Glutamatergic neuron (in vitro differentiated cells): ENCODE measurements at regions not wholly inside any gene's neighbourhood (a gene's known extent, or its start where the extent isn't known, plus 50 kb on each side); places are given as distances from the start of the nearest gene placed in this dataset.
"Not testable (repeated sequence)": the region's sequence is repeated elsewhere in the genome, so short reads cannot be mapped to it uniquely, and the experiment has no call there.

ENCODE experiments used
- DNase-seq: peaks from one replicate; pipeline ENCODE4 v3.0.0; 2022
- H3K27ac Mint-ChIP-seq: one replicate; pipeline ENCODE4 v1.8.0; 2020; ENCODE audit warnings: mild to moderate bottlenecking, mixed read lengths, inconsistent platforms; ENCODE audit not compliant: unreplicated experiment
- H3K27me3 Mint-ChIP-seq: one replicate; pipeline ENCODE4 v1.8.0; 2020; ENCODE audit warnings: mild to moderate bottlenecking, moderate library complexity, mixed read lengths, inconsistent platforms; ENCODE audit not compliant: unreplicated experiment
- H3K36me3 Mint-ChIP-seq: one replicate; pipeline ENCODE4 v1.8.0; 2020; ENCODE audit warnings: mild to moderate bottlenecking, mixed read lengths, inconsistent platforms; ENCODE audit not compliant: unreplicated experiment
- H3K4me1 Mint-ChIP-seq: one replicate; pipeline ENCODE4 v1.8.0; 2020; ENCODE audit warnings: mild to moderate bottlenecking, low read depth, mixed read lengths, inconsistent platforms; ENCODE audit not compliant: unreplicated experiment
- H3K4me3 Mint-ChIP-seq: one replicate; pipeline ENCODE4 v1.8.0; 2020; ENCODE audit warnings: mild to moderate bottlenecking, mixed read lengths, inconsistent platforms; ENCODE audit not compliant: unreplicated experiment
- H3K9me3 Mint-ChIP-seq: one replicate; pipeline ENCODE4 v1.8.0; 2020; ENCODE audit warnings: mild to moderate bottlenecking, moderate library complexity, mixed read lengths, inconsistent platforms; ENCODE audit not compliant: unreplicated experiment
- CTCF ChIP-seq: fragments of 200-600 bp; sonication (generic); IDR thresholded peaks from one replicate; pipeline ENCODE4 v1.5.0; 2021; ENCODE audit not compliant: partially characterized antibody, unreplicated experiment

- peaks cover 2% of the 10 kb centered on the region for H3K27me3 Mint-ChIP-seq
- H3K27ac Mint-ChIP-seq: no peak overlapping the region
- H3K4me3 Mint-ChIP-seq: no peak overlapping the region
- peaks cover 1% of the 10 kb centered on the region for H3K9me3 Mint-ChIP-seq
- TF ChIP-seq CTCF: no peak
- peaks cover 2% of the 10 kb centered on the region for H3K36me3 Mint-ChIP-seq
- DNase-seq: no peak
- H3K4me1 Mint-ChIP-seq: no peaks in the 10 kb centered on the region
Observed at GRCh38 chr2:55779459-55780421, 86.1 kb upstream of the PNPT1 start.

GRCh38 chr2:55776966-55777365, 83.3 kb upstream of the PNPT1 start:
- Mint-ChIP-seq H3K27me3 (peaks cover 2% of the 10 kb centered on the region), H3K36me3 (peaks cover 5% of the 10 kb centered on the region), H3K4me3 (no peak overlapping the region), H3K9me3 (peaks cover 3% of the 10 kb centered on the region), H3K4me1 (peaks cover 4% of the 10 kb centered on the region), H3K27ac (no peak overlapping the region)
- no peak for DNase-seq
- TF ChIP-seq CTCF: no peak

- DNase-seq: no peak
- Mint-ChIP-seq H3K4me1 (peaks cover 4% of the 10 kb centered on the region), H3K27me3 (peaks cover 2% of the 10 kb centered on the region), H3K36me3 (peaks cover 5% of the 10 kb centered on the region), H3K4me3 (no peak overlapping the region), H3K9me3 (peaks cover 3% of the 10 kb centered on the region), H3K27ac (no peak overlapping the region)
- no peak for TF ChIP-seq CTCF
Observed at GRCh38 chr2:55776479-55776878, 82.8 kb upstream of the PNPT1 start.

GRCh38 chr2:55775828-55776227, 82.2 kb upstream of the PNPT1 start:
- peaks cover 6% of the 10 kb centered on the region for H3K4me1 Mint-ChIP-seq
- H3K4me3 Mint-ChIP-seq: no peak overlapping the region
- DNase-seq: no peak
- no peak for TF ChIP-seq CTCF
- H3K36me3 Mint-ChIP-seq: peaks cover 5% of the 10 kb centered on the region
- no peak overlapping the region for H3K27ac Mint-ChIP-seq
- peaks cover 4% of the 10 kb centered on the region for H3K27me3 Mint-ChIP-seq
- peaks cover 3% of the 10 kb centered on the region for H3K9me3 Mint-ChIP-seq

GRCh38 chr2:55773651-55774050, 80.0 kb upstream of the PNPT1 start:
- not testable (repeated sequence) for H3K9me3 Mint-ChIP-seq, H3K27me3 Mint-ChIP-seq, H3K4me3 Mint-ChIP-seq, H3K27ac Mint-ChIP-seq, H3K36me3 Mint-ChIP-seq, H3K4me1 Mint-ChIP-seq, DNase-seq
